ENCODE measurements at regions not wholly inside any gene's neighbourhood (a gene's known extent, or its start where the extent isn't known, plus 50 kb on each side); places are given as distances from the start of the nearest gene placed in this dataset.

DNA sequence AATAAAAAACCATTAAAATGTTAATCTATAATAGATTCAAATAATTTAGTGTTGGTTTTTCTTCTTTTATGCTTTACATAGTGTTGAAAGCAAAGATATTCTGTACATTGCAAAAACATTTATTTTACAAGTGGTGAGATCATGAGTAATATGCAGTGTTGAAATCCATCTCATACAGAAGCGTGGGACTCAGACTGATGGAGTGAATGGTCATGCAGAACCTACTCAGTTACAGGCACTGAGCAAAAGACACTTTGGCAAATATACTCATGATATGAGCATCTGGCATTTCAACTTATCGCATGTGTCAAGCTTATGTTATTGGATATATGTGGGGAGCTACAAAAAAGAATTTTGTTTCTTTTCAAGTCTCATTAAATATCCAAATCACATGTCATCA lies 620.2 kb upstream of the NETO1 start:
- Histone ChIP-seq H3K4me3 (no peak overlapping the region), H3K27me3 (no peaks in the 10 kb centered on the region), H3K4me1 (ENCODE audit: insufficient read depth) (no peaks in the 10 kb centered on the region), H3K36me3 (no peaks in the 10 kb centered on the region), H3K9me3 (no peaks in the 10 kb centered on the region), H3K27ac (no peak overlapping the region)
- intact Hi-C loops (cut with DNase I), result no loop called here
- DNase-seq, result no peak
- TF ChIP-seq POLR2A (IDR thresholded peaks at IDR 0.05) (no peak), EP300 (IDR thresholded peaks at IDR 0.05) (no peak)
- TF ChIP-seq, protein P1, sequence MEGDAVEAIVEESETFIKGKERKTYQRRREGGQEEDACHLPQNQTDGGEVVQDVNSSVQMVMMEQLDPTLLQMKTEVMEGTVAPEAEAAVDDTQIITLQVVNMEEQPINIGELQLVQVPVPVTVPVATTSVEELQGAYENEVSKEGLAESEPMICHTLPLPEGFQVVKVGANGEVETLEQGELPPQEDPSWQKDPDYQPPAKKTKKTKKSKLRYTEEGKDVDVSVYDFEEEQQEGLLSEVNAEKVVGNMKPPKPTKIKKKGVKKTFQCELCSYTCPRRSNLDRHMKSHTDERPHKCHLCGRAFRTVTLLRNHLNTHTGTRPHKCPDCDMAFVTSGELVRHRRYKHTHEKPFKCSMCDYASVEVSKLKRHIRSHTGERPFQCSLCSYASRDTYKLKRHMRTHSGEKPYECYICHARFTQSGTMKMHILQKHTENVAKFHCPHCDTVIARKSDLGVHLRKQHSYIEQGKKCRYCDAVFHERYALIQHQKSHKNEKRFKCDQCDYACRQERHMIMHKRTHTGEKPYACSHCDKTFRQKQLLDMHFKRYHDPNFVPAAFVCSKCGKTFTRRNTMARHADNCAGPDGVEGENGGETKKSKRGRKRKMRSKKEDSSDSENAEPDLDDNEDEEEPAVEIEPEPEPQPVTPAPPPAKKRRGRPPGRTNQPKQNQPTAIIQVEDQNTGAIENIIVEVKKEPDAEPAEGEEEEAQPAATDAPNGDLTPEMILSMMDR (IDR thresholded peaks at IDR 0.05), result no peak
- 70 to 80% (median 80%) methylated on average over 2 of the region's 2 CpGs for WGBS, 3 donors

DNA sequence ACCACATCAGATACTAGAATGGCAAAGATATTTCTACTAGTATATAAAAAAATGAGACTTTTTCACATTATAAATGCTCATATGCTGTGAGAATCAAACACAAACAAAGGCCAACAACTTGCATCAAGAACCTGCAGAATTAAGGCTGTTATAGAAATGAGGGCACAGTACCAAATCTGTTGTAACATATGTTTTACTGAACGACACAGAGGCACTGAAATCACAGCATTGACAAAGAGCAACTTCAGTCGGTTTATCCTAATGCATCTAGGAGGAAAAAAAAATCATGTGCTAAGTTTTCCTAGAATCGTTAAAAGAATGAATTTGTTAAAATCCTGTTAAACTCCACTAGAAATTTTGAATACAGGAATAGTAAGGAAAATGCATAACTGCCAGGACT lies 617.4 kb upstream of the NETO1 start:
- Histone ChIP-seq H3K27me3 (no peaks in the 10 kb centered on the region), H3K4me1 (ENCODE audit: insufficient read depth) (no peaks in the 10 kb centered on the region), H3K9me3 (no peaks in the 10 kb centered on the region), H3K36me3 (no peaks in the 10 kb centered on the region), H3K4me3 (no peak overlapping the region), H3K27ac (no peak overlapping the region)
- no peak for DNase-seq
- TF ChIP-seq, protein P1 (IDR thresholded peaks at IDR 0.05), result no peak
- TF ChIP-seq POLR2A (IDR thresholded peaks at IDR 0.05) (no peak), EP300 (IDR thresholded peaks at IDR 0.05) (no peak)
- intact Hi-C loops (cut with DNase I), result no loop called here
- WGBS, 3 donors, result 59 to 72% (median 59%) methylated on average over 3 of the region's 3 CpGs

DNA sequence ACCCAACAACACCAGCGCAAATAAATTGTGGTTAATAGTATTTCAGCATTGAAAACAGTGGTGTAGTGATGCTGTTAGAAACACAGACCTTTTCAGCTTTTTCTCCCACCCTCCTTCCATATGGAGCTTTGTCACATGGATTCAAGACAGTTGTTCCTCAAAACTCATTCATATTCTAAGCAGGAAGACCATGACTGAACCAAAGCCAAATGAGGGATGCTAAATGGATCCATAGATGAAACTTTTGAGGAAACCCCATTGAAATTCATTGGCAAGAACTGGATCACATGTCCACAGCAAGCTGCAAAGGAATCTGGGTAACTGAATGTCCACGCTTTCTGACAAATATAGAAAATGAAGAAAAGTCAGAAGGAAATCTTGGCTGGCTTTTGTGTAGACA lies 615.1 kb upstream of the NETO1 start:
- Histone ChIP-seq H3K27me3 (no peaks in the 10 kb centered on the region), H3K27ac (no peak overlapping the region), H3K4me1 (ENCODE audit: insufficient read depth) (no peaks in the 10 kb centered on the region), H3K36me3 (no peaks in the 10 kb centered on the region), H3K4me3 (no peak overlapping the region), H3K9me3 (no peaks in the 10 kb centered on the region)
- intact Hi-C loops (cut with DNase I), result no loop called here
- TF ChIP-seq, protein P1 (IDR thresholded peaks at IDR 0.05), result no peak
- TF ChIP-seq EP300 (IDR thresholded peaks at IDR 0.05) (no peak), POLR2A (IDR thresholded peaks at IDR 0.05) (no peak)
- 90 to 94% (median 92%) methylated on average over 2 of the region's 2 CpGs for WGBS, 3 donors
- DNase-seq, result no peak

- Histone ChIP-seq H3K4me1 (ENCODE audit: insufficient read depth) (no peaks in the 10 kb centered on the region), H3K27ac (no peak overlapping the region), H3K4me3 (no peak overlapping the region), H3K9me3 (no peaks in the 10 kb centered on the region), H3K36me3 (no peaks in the 10 kb centered on the region), H3K27me3 (no peaks in the 10 kb centered on the region)
- intact Hi-C loops (cut with DNase I), result no loop called here
- no peak for TF ChIP-seq EP300 (IDR thresholded peaks at IDR 0.05)
- 60 to 65% (median 64%) methylated on average over 2 of the region's 2 CpGs for WGBS, 3 donors
- DNase-seq, result no peak
Observed at GRCh38 chr18:73479477-73479876, 611.7 kb upstream of the NETO1 start.

- intact Hi-C loops (cut with DNase I), result no loop called here
- H3K27me3 ChIP-seq, result no peaks in the 10 kb centered on the region
- no peak for DNase-seq
- no peaks in the 10 kb centered on the region for H3K36me3 ChIP-seq
- H3K27ac ChIP-seq, result no peak overlapping the region
- no peaks in the 10 kb centered on the region for H3K9me3 ChIP-seq
- H3K4me1 ChIP-seq (ENCODE audit: insufficient read depth), result no peaks in the 10 kb centered on the region
- 79 to 84% (median 83%) methylated on average over 2 of the region's 2 CpGs for WGBS, 3 donors
- no peak for TF ChIP-seq POLR2A (IDR thresholded peaks at IDR 0.05)
- TF ChIP-seq, protein P1 (IDR thresholded peaks at IDR 0.05), result no peak
- H3K4me3 ChIP-seq, result no peak overlapping the region
Observed at GRCh38 chr18:73478191-73478590, 610.4 kb upstream of the NETO1 start.
